H9 (cell line): ENCODE measurements at regions not wholly inside any gene's neighbourhood (a gene's known extent, or its start where the extent isn't known, plus 50 kb on each side); places are given as distances from the start of the nearest gene placed in this dataset.

ENCODE experiments used
- DNase-seq: peaks from one replicate; pipeline ENCODE4 v3.0.0-alpha.2; 2017
- H2AFZ ChIP-seq: one replicate; pipeline ENCODE4 v1.6.1; 2013; ENCODE audit warnings: mild to moderate bottlenecking, low read length, control low read depth, moderate library complexity
- H2AK5ac ChIP-seq: 2 replicates; pipeline ENCODE4 v1.6.1; 2013; ENCODE audit warnings: low read length, control low read depth, mixed read lengths; ENCODE audit not compliant: insufficient read length
- H2BK120ac ChIP-seq: one replicate; pipeline ENCODE4 v1.6.1; 2013; ENCODE audit warnings: low read depth, mild to moderate bottlenecking, low read length, control low read depth, inconsistent platforms; ENCODE audit not compliant: poor library complexity, severe bottlenecking
- H2BK12ac ChIP-seq: 2 replicates; pipeline ENCODE4 v1.6.1; 2013; ENCODE audit warnings: low read length, control low read depth, mixed read lengths, low read depth; ENCODE audit not compliant: insufficient read length
- H2BK15ac ChIP-seq: 2 replicates; pipeline ENCODE4 v1.6.1; 2013; ENCODE audit warnings: low read depth, low read length, control low read depth
- H2BK20ac ChIP-seq: one replicate; pipeline ENCODE4 v1.6.1; 2013; ENCODE audit warnings: low read depth, mild to moderate bottlenecking, low read length, control low read depth, inconsistent platforms; ENCODE audit not compliant: poor library complexity, severe bottlenecking
- H2BK5ac ChIP-seq: 2 replicates; pipeline ENCODE4 v1.6.1; 2013; ENCODE audit warnings: low read length, control low read depth, mixed read lengths; ENCODE audit not compliant: insufficient read length
- H3K14ac ChIP-seq: 2 replicates; pipeline ENCODE4 v1.6.1; 2013; ENCODE audit warnings: low read length, control low read depth; ENCODE audit not compliant: insufficient read depth
- H3K18ac ChIP-seq: 2 replicates; pipeline ENCODE4 v1.6.1; 2013; ENCODE audit warnings: low read depth, mild to moderate bottlenecking, mixed read lengths, low read length, control low read depth; ENCODE audit not compliant: insufficient read length
- H3K23ac ChIP-seq: 2 replicates; pipeline ENCODE4 v1.6.1; 2013; ENCODE audit warnings: low read length, control low read depth, mixed read lengths, low read depth; ENCODE audit not compliant: insufficient read length
- H3K23me2 ChIP-seq: 2 replicates; pipeline ENCODE4 v1.6.1; 2013; ENCODE audit warnings: low read depth, mild to moderate bottlenecking, mixed read lengths, low read length, control low read depth; ENCODE audit not compliant: insufficient read length, poor library complexity, severe bottlenecking
- H3K27ac ChIP-seq: 2 replicates; pipeline ENCODE4 v1.5.1; 2013; ENCODE audit warnings: low read length, control low read depth, mixed read lengths, low read depth; ENCODE audit not compliant: insufficient read length
- H3K27me3 ChIP-seq: 2 replicates; pipeline ENCODE4 v1.6.1; 2013; ENCODE audit warnings: low read length, control low read depth, inconsistent platforms; ENCODE audit not compliant: insufficient read depth
- H3K4ac ChIP-seq: 2 replicates; pipeline ENCODE4 v1.6.1; 2013; ENCODE audit warnings: low read depth, mild to moderate bottlenecking, control low read depth, inconsistent platforms, low read length, moderate library complexity
- H3K4me1 ChIP-seq: 2 replicates; pipeline ENCODE4 v1.6.1; 2013; ENCODE audit warnings: low read length, control low read depth, inconsistent platforms; ENCODE audit not compliant: insufficient read depth
- H3K4me2 ChIP-seq: 2 replicates; pipeline ENCODE4 v1.6.1; 2013; ENCODE audit warnings: low read length, control low read depth, mixed read lengths; ENCODE audit not compliant: insufficient read length, insufficient read depth
- H3K56ac ChIP-seq: 2 replicates; pipeline ENCODE4 v1.6.1; 2013; ENCODE audit warnings: low read depth, mild to moderate bottlenecking, mixed read lengths, low read length, control low read depth; ENCODE audit not compliant: insufficient read length
- H3K79me1 ChIP-seq: 2 replicates; pipeline ENCODE4 v1.6.1; 2013; ENCODE audit warnings: low read depth, mild to moderate bottlenecking, moderate library complexity, low read length, control low read depth, inconsistent platforms; ENCODE audit not compliant: insufficient read depth, poor library complexity, severe bottlenecking
- H3K79me2 ChIP-seq: 2 replicates; pipeline ENCODE4 v1.6.1; 2013; ENCODE audit warnings: low read length, control low read depth, inconsistent platforms; ENCODE audit not compliant: insufficient read depth
- H3K9ac ChIP-seq: 2 replicates; pipeline ENCODE4 v1.6.1; 2013; ENCODE audit warnings: low read length, control low read depth, mixed read lengths; ENCODE audit not compliant: insufficient read length; ENCODE audit errors: extremely low read depth
- H3K9me3 ChIP-seq: one replicate; pipeline ENCODE4 v1.6.1; 2013; ENCODE audit warnings: low read depth, low read length, inconsistent platforms; ENCODE audit not compliant: control insufficient read depth
- H3T11ph ChIP-seq: one replicate; pipeline ENCODE4 v1.6.1; 2013; ENCODE audit warnings: mild to moderate bottlenecking, low read length, control low read depth, inconsistent platforms
- H4K20me1 ChIP-seq: one replicate; pipeline ENCODE4 v1.6.1; 2013; ENCODE audit not compliant: control insufficient read depth, insufficient read length, insufficient read depth
- H4K5ac ChIP-seq: 2 replicates; pipeline ENCODE4 v1.6.1; 2013; ENCODE audit warnings: low read depth, mild to moderate bottlenecking, mixed read lengths, low read length, control low read depth; ENCODE audit not compliant: insufficient read length
- H4K8ac ChIP-seq: replicated peaks from 2 replicates; pipeline ENCODE4 v1.6.1; 2013; ENCODE audit warnings: low read length, control low read depth, mixed read lengths, low read depth; ENCODE audit not compliant: insufficient read length
- H4K91ac ChIP-seq: 2 replicates; pipeline ENCODE4 v1.6.1; 2013; ENCODE audit warnings: low read depth, mild to moderate bottlenecking, moderate library complexity, mixed read lengths, low read length, control low read depth; ENCODE audit not compliant: insufficient read length
- H3K27ac Mint-ChIP-seq, 3 experiments: 2 replicates in 2 of 3; 3 replicates in 1 of 3; pipeline ENCODE4 v1.8.0; 2020 to 2021; ENCODE audit warnings: mixed read lengths in 3 of 3, mild to moderate bottlenecking in 1 of 3, moderate library complexity in 1 of 3
- H3K27me3 Mint-ChIP-seq: 2 replicates; pipeline ENCODE4 v1.8.0; 2021; ENCODE audit warnings: low read depth, mild to moderate bottlenecking, moderate library complexity, mixed read lengths
- H3K36me3 Mint-ChIP-seq, 3 experiments: 2 replicates in 2 of 3; 3 replicates in 1 of 3; pipeline ENCODE4 v1.8.0; 2020 to 2021; ENCODE audit warnings: low read depth in 3 of 3, mixed read lengths in 3 of 3; ENCODE audit not compliant: insufficient read depth in 1 of 3
- H3K4me1 Mint-ChIP-seq, 2 experiments: 2 replicates each; pipeline ENCODE4 v1.8.0; 2020; ENCODE audit warnings: mixed read lengths in 2 of 2
- H3K4me3 Mint-ChIP-seq, 2 experiments: 2 replicates in 1 of 2; 3 replicates in 1 of 2; pipeline ENCODE4 v1.8.0; 2020 to 2021; ENCODE audit warnings: mild to moderate bottlenecking in 2 of 2, mixed read lengths in 2 of 2, moderate library complexity in 1 of 2
- H3K9me3 Mint-ChIP-seq, 2 experiments: 2 replicates in 1 of 2; 3 replicates in 1 of 2; pipeline ENCODE4 v1.8.0; 2020; ENCODE audit warnings: mild to moderate bottlenecking in 2 of 2, mixed read lengths in 2 of 2, moderate library complexity in 1 of 2
- CTCF ChIP-seq: fragments of 200-600 bp; sonication (generic); conservative IDR thresholded peaks from 3 replicates; pipeline ENCODE4 v1.8.0; 2021; ENCODE audit warnings: antibody characterized with exemption, mild to moderate bottlenecking
- WGBS: extraction: QIAGEN DNeasy Blood & Tissue Kit; methylation state at CpG from one replicate; pipeline ENCODE4 v1.1.7; 2013; ENCODE audit warnings: missing lambda C conversion rate, low lambda C conversion rate, mixed read lengths; ENCODE audit not compliant: insufficient read length; ENCODE audit errors: extremely low coverage; 5-methylcytosine and 5-hydroxymethylcytosine counted together

GRCh38 chr9:111144741-111145140 lies 106.5 kb upstream of the LPAR1 start:
- TF ChIP-seq CTCF: no peak
- Histone ChIP-seq H3K18ac (no peak overlapping the region), H2BK20ac (no peak overlapping the region), H3K9ac (no peak overlapping the region), H2AK5ac (no peak overlapping the region), H3K4me2 (no peak overlapping the region), H3K27me3 (no peaks in the 10 kb centered on the region), H3K23me2 (no peaks in the 10 kb centered on the region), H2BK120ac (no peak overlapping the region), H3K9me3 (no peaks in the 10 kb centered on the region), H4K5ac (no peak overlapping the region), H3K79me1 (no peaks in the 10 kb centered on the region), H3K23ac (no peak overlapping the region), H3T11ph (no peak overlapping the region), H2BK12ac (no peak overlapping the region), H4K91ac (no peak overlapping the region), H3K27ac (no peak overlapping the region), H3K14ac (no peak overlapping the region), H2BK5ac (no peak overlapping the region), H2AFZ (no peak overlapping the region), H3K4ac (no peak overlapping the region), H3K4me1 (no peaks in the 10 kb centered on the region), H3K56ac (no peak overlapping the region), H2BK15ac (no peak overlapping the region), H3K79me2 (no peaks in the 10 kb centered on the region), H4K8ac (no peak overlapping the region), H4K20me1 (no peaks in the 10 kb centered on the region)
- DNase-seq: no peak
- no peaks in the 10 kb centered on the region for H3K9me3 Mint-ChIP-seq
- no peaks in the 10 kb centered on the region; a peak in 1 of 7 replicates for H3K36me3 Mint-ChIP-seq
- H3K27me3 Mint-ChIP-seq: no peaks in the 10 kb centered on the region
- H3K4me3 Mint-ChIP-seq: no peak overlapping the region
- H3K27ac Mint-ChIP-seq: no peak overlapping the region
- WGBS: no CpG with 5 or more reads among the region's 3 CpGs
- no peaks in the 10 kb centered on the region for H3K4me1 Mint-ChIP-seq
